HepG2 (cell line): ENCODE measurements at regions not wholly inside any gene's neighbourhood (a gene's known extent, or its start where the extent isn't known, plus 50 kb on each side); places are given as distances from the start of the nearest gene placed in this dataset.

Source experiments
- ATAC-seq: fragments of 200-7000 bp; cut with Tn5 transposase; 3 replicates; pipeline ENCODE4 v1.9.1; 2020; ENCODE audit warnings: mild to moderate bottlenecking, moderate library complexity
- BruUV-seq: library from RNA; stranded (reverse); fragments of 400-500 nt; replicated peaks from 2 replicates; lab custom pipeline; 2021; lab: Mats Ljungman, UMichigan
- CTCF ChIA-PET: fragments of 300-600 bp; formaldehyde crosslinking; extraction: SDS; loops from one replicate; lab custom pipeline; 2021; ENCODE audit warnings: low total read pairs, inconsistent platforms, low intra/inter-chr PET ratio; lab: Yijun Ruan, JAX
- POLR2A ChIA-PET: fragments of 350-600 bp; sonication (Branson Sonifier 250); formaldehyde crosslinking; loops from one replicate; lab custom pipeline; 2020; ENCODE audit warnings: antibody characterized with exemption, inconsistent platforms; lab: Yijun Ruan, JAX
- DNase-seq: peaks from one replicate; pipeline ENCODE4 v3.0.0-alpha.2; 2015; ENCODE audit warnings: low spot score
- FAIRE-seq: peaks from 3 replicates; lab custom pipeline; 2011; peaks lifted over from hg19 to GRCh38; lab: Jason Lieb, UNC
- H2AFZ ChIP-seq: one replicate; pipeline ENCODE4 v1.6.1; 2011; ENCODE audit warnings: low read length, inconsistent platforms
- H3K27ac ChIP-seq: fragments of 300-600 bp; 3 replicates; pipeline ENCODE4 v1.8.0; 2011; ENCODE audit warnings: mixed run types, mild to moderate bottlenecking, mixed read lengths, low read length, inconsistent platforms; ENCODE audit not compliant: insufficient read depth; ENCODE audit errors: extremely low read length
- H3K27me3 ChIP-seq, 2 experiments: fragments of 200-600 bp in 1 of 2; 2 replicates in 1 of 2; 3 replicates in 1 of 2; pipeline versions ENCODE4 v1.6.0 to v1.8.0; 2011; ENCODE audit warnings: low read length in 2 of 2, mild to moderate bottlenecking in 2 of 2, moderate library complexity in 2 of 2, inconsistent platforms in 1 of 2; ENCODE audit not compliant: insufficient read depth in 2 of 2, control insufficient read depth in 1 of 2
- H3K36me3 ChIP-seq, 2 experiments: fragments of 200-600 bp in 1 of 2; replicated peaks in 1 of 2; 2 replicates in 1 of 2; 3 replicates in 1 of 2; pipeline versions ENCODE4 v1.5.1 to v1.8.0; 2011; ENCODE audit warnings: low read length in 2 of 2, inconsistent platforms in 1 of 2; ENCODE audit not compliant: insufficient read depth in 2 of 2, control insufficient read depth in 1 of 2
- H3K4me1 ChIP-seq: 2 replicates; pipeline ENCODE4 v1.5.1; 2012; ENCODE audit warnings: low read length, inconsistent platforms; ENCODE audit not compliant: insufficient read depth
- H3K4me2 ChIP-seq: 2 replicates; pipeline ENCODE4 v1.6.0; 2011; ENCODE audit warnings: low read depth, low read length, inconsistent platforms
- H3K4me3 ChIP-seq, 3 experiments: fragments of 200-600 bp in 1 of 3; sonication (generic), shearing (Covaris generic) in 1 of 3; replicated peaks in 1 of 3; 2 replicates each; pipeline ENCODE4 v1.5.1; 2011 to 2016; ENCODE audit warnings: low read length in 3 of 3, inconsistent platforms in 2 of 3, low read depth in 2 of 3, mild to moderate bottlenecking in 2 of 3, control low read depth in 1 of 3, mixed read lengths in 1 of 3; ENCODE audit not compliant: insufficient read depth in 1 of 3
- H3K79me2 ChIP-seq: one replicate; pipeline ENCODE4 v1.6.1; 2011; ENCODE audit warnings: low read length, inconsistent platforms; ENCODE audit not compliant: insufficient read depth
- H3K9ac ChIP-seq: 2 replicates; pipeline ENCODE4 v1.6.0; 2011; ENCODE audit warnings: mild to moderate bottlenecking, low read depth, low read length, inconsistent platforms; ENCODE audit not compliant: insufficient read depth
- H3K9me3 ChIP-seq: 2 replicates; pipeline ENCODE4 v1.5.1; 2012; ENCODE audit warnings: mild to moderate bottlenecking, low read length
- H4K20me1 ChIP-seq: 2 replicates; pipeline ENCODE4 v1.6.0; 2011; ENCODE audit warnings: inconsistent platforms, mild to moderate bottlenecking, low read length, moderate library complexity; ENCODE audit not compliant: insufficient read depth
- BRD4 ChIP-seq: sonication (generic); formaldehyde crosslinking; IDR thresholded peaks from 2 replicates; pipeline ENCODE4 v1.4.0; 2020; ENCODE audit warnings: missing genetic modification reagents
- ELF1 ChIP-seq: sonication (generic); formaldehyde crosslinking; IDR thresholded peaks from 2 replicates; pipeline ENCODE4 v1.4.0; 2020; ENCODE audit warnings: missing genetic modification reagents
- NFE2 ChIP-seq: sonication (generic); formaldehyde crosslinking; IDR thresholded peaks from 2 replicates; pipeline ENCODE4 v1.4.0; 2020; ENCODE audit warnings: missing genetic modification reagents
- PITX1 ChIP-seq: sonication (generic); formaldehyde crosslinking; IDR thresholded peaks from 2 replicates; pipeline ENCODE4 v1.5.1; 2020; ENCODE audit warnings: mild to moderate bottlenecking, missing genetic modification reagents
- ZBTB1 ChIP-seq: sonication (generic); formaldehyde crosslinking; IDR thresholded peaks from 2 replicates; pipeline ENCODE4 v1.4.0; 2020; ENCODE audit warnings: missing genetic modification reagents, borderline replicate concordance
- ZNF564 ChIP-seq: sonication (generic); formaldehyde crosslinking; IDR thresholded peaks from 2 replicates; pipeline ENCODE4 v1.8.1; 2023; ENCODE audit warnings: mild to moderate bottlenecking, missing genetic modification reagents
- ZNF577 ChIP-seq: sonication (generic); formaldehyde crosslinking; IDR thresholded peaks from 2 replicates; pipeline ENCODE4 v1.4.0; 2020; ENCODE audit warnings: mild to moderate bottlenecking, low read depth, missing genetic modification reagents, borderline replicate concordance
- ZNF674 ChIP-seq: sonication (generic); formaldehyde crosslinking; IDR thresholded peaks from 2 replicates; pipeline ENCODE4 v1.5.0; 2020; ENCODE audit warnings: low read depth, mild to moderate bottlenecking, missing genetic modification reagents
- ZNF724P ChIP-seq: sonication (generic); formaldehyde crosslinking; IDR thresholded peaks from 2 replicates; pipeline ENCODE4 v1.8.0; 2022; ENCODE audit warnings: missing genetic modification reagents, borderline replicate concordance
- ZSCAN21 ChIP-seq: sonication (generic); formaldehyde crosslinking; IDR thresholded peaks from 2 replicates; pipeline ENCODE4 v1.8.0; 2022; ENCODE audit warnings: mild to moderate bottlenecking, missing genetic modification reagents, moderate library complexity, borderline replicate concordance
- ZZZ3 ChIP-seq: sonication (generic); formaldehyde crosslinking; IDR thresholded peaks from 2 replicates; pipeline ENCODE4 v1.4.0; 2020; ENCODE audit warnings: missing genetic modification reagents, mild to moderate bottlenecking, borderline replicate concordance
- WGBS: methylation state at CpG from one replicate; pipeline ENCODE4 v1.1.6; 2017; ENCODE audit warnings: low lambda C conversion rate; 5-methylcytosine and 5-hydroxymethylcytosine counted together
- in situ Hi-C: cut with HindIII; loops from 2 replicates; pipeline ENCODE4 v1.10.0; 2017; ENCODE audit warnings: low pct_unique_long_range_greater_than_20kb; ENCODE audit not compliant: extremely low pct_ligation_motif_present
- intact Hi-C: fragments of 100-400 bp; cut with micrococcal nuclease; formaldehyde crosslinking; loops from one replicate; pipeline ENCODE4 v1.10.0; 2022; ENCODE audit not compliant: unreplicated experiment
- TF ChIP-seq, protein P1 (sequence below): sonication (generic); formaldehyde crosslinking; IDR thresholded peaks from 2 replicates; pipeline ENCODE4 v1.4.0; 2020; ENCODE audit warnings: missing genetic modification reagents
- TF ChIP-seq, protein P2 (sequence below): sonication (generic); formaldehyde crosslinking; IDR thresholded peaks from 2 replicates; pipeline ENCODE4 v1.4.0; 2020; ENCODE audit warnings: low read depth, mild to moderate bottlenecking, missing genetic modification reagents

DNA sequence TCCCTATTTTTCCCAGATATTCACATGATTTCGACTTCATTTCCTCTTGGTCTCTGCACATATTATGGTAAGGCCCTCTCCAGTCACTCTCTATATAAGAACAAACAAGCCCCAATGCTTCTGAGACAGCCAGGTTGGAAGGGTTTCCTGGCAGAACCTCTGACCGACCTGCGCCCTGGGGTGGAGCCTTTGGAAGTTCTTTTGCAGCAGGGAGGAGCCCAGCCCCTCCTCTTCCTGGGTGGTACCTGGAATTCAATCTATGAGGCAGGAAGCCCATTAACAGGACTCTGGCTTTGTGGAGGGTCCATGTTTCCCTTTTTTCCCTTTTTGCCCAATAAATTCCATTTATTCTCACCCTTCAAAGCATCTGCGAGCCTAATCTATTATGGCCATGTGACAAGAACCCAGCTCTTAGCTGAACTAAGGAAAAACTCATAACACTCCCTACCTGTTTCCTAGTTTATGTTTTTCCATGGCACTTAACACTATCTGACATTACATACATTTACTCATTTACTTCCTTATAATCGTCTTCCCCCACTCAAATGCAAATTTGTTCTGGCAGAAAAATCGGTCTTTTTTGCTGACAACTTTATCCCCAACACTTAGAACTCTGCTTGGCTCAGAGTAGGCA, 92.5 kb upstream of the FRMD4A start:
- FAIRE-seq = no peak
- ChIA-PET POLR2A (no interaction called here), CTCF (no interaction called here)
- Histone ChIP-seq H2AFZ (no peak overlapping the region), H3K27ac (no peak overlapping the region), H3K27me3 (no peaks in the 10 kb centered on the region), H3K4me2 (no peak overlapping the region), H3K79me2 (no peaks in the 10 kb centered on the region), H3K4me3 (no peak overlapping the region), H4K20me1 (no peaks in the 10 kb centered on the region), H3K9me3 (no peaks in the 10 kb centered on the region), H3K36me3 (no peaks in the 10 kb centered on the region), H3K9ac (no peak overlapping the region), H3K4me1 (no peaks in the 10 kb centered on the region)
- intact Hi-C loops (no loop called here), in situ Hi-C loops (no loop called here)
- no peak for ATAC-seq
- TF ChIP-seq ZBTB1 = no peak
- TF ChIP-seq, protein P1, sequence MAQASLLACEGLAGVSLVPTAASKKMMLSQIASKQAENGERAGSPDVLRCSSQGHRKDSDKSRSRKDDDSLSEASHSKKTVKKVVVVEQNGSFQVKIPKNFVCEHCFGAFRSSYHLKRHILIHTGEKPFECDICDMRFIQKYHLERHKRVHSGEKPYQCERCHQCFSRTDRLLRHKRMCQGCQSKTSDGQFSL (CRISPR knock-in tag) = no peak
- TF ChIP-seq ELF1 (CRISPR knock-in tag) = no peak
- no peak for TF ChIP-seq ZNF724P
- TF ChIP-seq ZNF674 (CRISPR knock-in tag) = no peak
- no peak for TF ChIP-seq ZSCAN21 (CRISPR knock-in tag)
- TF ChIP-seq ZNF564 (CRISPR knock-in tag) = no peak
- no TSS peak for BruUV-seq
- 0% methylated on average over 6 of the region's 6 CpGs for WGBS
- DNase-seq = no peak

DNA sequence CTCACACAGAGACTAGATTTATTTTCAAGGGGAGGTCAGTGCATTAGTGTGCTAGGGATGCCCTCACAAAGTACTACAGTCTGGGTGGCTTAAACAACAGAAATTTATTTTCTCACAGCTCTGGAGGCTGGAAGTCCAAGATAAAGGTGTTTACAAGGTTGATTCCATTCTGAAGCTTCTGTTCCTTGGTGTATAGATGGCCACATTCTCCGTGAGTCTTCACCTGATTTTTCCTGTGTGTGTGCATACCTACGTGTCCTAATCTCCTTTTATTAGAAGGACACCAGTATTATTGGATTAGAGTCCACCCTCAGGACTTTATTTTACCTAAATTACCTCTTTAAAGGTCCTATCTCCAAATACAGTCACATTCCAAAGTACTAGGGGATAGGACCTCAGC, 91.7 kb upstream of the FRMD4A start:
- Histone ChIP-seq H3K4me1 (no peaks in the 10 kb centered on the region), H3K79me2 (no peaks in the 10 kb centered on the region), H3K9ac (no peak overlapping the region), H3K9me3 (no peaks in the 10 kb centered on the region), H3K27ac (no peak overlapping the region), H4K20me1 (no peaks in the 10 kb centered on the region), H3K36me3 (no peaks in the 10 kb centered on the region), H3K4me2 (no peak overlapping the region), H3K27me3 (no peaks in the 10 kb centered on the region), H3K4me3 (no peak overlapping the region), H2AFZ (no peak overlapping the region)
- intact Hi-C loops = no loop called here
- BruUV-seq = no TSS peak
- ChIA-PET CTCF (no interaction called here), POLR2A (no interaction called here)
- WGBS = 0% methylated on average over 2 of the region's 2 CpGs
- FAIRE-seq (no peak), DNase-seq (no peak), ATAC-seq (no peak)
- TF ChIP-seq, protein P2, sequence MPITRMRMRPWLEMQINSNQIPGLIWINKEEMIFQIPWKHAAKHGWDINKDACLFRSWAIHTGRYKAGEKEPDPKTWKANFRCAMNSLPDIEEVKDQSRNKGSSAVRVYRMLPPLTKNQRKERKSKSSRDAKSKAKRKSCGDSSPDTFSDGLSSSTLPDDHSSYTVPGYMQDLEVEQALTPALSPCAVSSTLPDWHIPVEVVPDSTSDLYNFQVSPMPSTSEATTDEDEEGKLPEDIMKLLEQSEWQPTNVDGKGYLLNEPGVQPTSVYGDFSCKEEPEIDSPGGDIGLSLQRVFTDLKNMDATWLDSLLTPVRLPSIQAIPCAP (CRISPR knock-in tag) = no peak
- TF ChIP-seq PITX1 (CRISPR knock-in tag) = no peak
- TF ChIP-seq BRD4 (CRISPR knock-in tag) = no peak
- TF ChIP-seq NFE2 (CRISPR knock-in tag) = no peak
- no peak for TF ChIP-seq ZNF577 (CRISPR knock-in tag)
- no peak for TF ChIP-seq ZZZ3 (CRISPR knock-in tag)
- in situ Hi-C loops = no loop called here
